ENCODE measurements at regions not wholly inside any gene's neighbourhood (a gene's known extent, or its start where the extent isn't known, plus 50 kb on each side); places are given as distances from the start of the nearest gene placed in this dataset.
A peak's percentile ranks its signal among the peaks of the same experiment; 100 is the strongest.
"Not testable (repeated sequence)": the region's sequence is repeated elsewhere in the genome, so short reads cannot be mapped to it uniquely, and the experiment has no call there.

DNA sequence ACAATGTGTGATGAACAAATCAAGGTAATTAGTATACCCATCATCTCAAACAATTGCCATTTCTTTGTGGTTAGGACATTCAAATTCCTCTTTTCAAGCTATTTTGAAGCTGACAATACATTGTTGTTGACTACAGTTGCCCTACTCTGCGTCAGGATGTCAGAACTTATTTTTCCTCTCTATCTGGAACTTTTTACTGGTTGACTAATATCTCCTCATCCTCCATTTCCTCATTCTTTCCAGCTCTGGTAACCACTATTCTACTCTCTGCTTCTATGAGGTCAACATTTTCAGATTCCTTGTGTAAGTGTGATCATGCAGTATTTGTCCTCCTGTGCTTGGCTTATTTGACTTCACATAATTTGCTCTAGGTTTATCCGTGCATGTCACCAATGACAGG lies 240.5 kb upstream of the HS3ST1 start:
- DNase-seq, result no peak

DNA sequence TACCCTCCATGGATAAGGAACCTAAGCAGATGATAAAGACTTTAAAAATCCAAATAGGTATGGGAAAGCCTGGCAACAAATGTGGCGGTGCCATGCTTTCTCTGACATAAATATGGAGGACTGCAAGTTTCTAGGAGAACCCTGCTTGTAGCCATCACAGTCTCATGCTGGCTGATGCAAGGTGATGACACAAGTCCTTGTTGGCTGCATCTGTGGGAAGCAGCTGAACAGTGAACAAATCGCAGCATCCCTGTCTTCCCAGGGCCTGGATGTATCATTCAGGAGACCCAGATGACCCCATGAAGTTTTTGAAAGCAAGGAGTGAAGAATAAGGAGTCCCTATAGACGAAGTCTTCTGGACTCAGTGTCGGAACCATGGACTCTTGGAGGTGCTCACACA lies 234.4 kb upstream of the HS3ST1 start:
- DNase-seq, result no peak

DNA sequence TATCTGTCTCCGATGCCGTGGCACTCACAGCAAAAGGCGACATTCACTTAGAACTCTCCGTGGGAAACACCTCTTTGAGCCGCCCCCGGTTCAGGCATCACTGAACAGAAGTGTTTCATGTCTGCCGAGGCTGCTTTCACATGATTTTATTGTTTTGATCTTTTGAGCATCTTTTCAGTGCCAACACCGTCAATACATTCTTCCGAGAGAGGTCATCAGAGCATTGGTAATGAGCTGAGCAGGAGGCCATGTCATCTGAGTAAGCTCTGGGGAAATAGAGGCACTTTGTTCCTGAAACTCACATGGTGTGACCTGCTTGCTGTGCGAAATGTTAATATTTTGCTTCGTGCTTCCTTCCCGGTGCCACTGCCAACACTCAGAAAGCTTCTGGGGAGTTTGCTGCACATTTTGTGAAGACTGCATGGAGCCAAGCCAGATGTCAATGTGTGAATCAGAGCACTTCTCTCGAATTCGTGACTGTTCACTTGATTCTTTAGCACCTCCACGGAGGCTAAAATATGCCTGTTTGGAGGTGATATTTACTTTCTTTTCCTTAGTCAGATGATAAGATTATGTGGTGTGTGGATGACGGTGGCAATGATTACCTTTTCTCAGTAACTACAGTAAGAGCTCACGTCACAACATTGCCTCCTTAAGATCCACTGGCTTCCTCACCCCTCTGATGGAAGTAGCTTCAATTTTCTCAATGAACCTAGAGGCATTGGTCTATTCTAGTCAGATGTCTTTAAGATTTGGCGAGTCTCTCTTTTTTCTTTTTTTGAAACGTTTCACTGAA lies 222.3 kb upstream of the HS3ST1 start:
- peak; percentile 67 for DNase-seq

DNA sequence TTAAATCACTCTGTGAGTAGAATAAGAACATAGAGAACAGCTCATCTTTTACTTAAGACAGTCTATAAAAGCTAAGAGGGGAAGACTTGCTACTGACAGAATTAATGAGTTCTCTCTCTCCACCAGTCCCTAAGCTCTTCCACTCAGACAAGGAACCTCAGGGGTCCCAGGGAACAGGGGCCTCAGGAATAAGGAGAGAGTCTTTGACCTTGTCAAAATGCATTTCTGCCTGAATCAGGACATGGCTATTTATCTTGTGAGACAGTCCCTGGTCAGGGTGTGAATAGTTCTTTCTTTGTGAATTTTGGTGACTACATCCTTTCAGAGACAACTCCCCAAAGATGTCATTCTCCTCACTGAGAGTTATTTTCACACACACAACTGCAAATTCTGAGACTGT lies 218.7 kb upstream of the HS3ST1 start:
- DNase-seq, result peak; percentile 75

DNA sequence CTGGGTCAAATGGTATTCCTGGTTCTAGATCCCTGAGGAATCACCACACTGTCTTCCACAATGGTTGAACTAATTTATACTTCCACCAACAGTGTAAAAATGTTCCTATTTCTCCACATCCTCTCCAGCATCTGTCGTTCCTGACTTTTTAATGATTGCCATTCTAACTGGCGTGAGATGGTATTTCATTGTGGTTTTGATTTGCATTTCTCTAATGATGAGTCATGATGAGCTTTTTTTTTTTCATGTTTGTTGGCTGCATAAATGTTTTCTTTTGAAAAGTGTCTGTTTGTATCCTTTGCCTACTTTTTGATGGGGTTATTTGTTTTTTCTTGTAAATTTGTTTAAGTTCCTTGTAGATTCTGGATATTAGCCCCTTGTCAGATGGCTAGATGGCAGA lies 214.4 kb upstream of the HS3ST1 start:
- not testable (repeated sequence) for DNase-seq

DNA sequence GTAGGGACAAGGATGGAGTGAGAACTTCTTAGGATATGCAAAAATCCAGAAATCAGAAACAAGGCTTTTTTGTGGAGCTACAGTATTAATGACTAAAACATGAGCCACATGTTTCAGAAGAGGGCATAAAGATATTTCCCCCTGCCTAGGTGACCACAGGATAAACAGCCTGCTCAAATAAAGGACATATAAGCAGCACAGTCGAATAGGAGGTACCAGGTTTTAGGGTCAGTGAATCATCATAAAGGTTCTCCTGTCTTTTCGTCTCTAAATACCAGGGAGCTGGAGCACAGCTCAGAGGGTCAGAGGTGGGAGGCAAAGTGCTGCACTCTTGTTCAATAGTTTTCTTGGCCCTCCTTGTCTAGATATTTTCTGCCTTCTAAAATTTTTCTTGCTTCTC lies 211.9 kb upstream of the HS3ST1 start:
- no peak for DNase-seq

DNA sequence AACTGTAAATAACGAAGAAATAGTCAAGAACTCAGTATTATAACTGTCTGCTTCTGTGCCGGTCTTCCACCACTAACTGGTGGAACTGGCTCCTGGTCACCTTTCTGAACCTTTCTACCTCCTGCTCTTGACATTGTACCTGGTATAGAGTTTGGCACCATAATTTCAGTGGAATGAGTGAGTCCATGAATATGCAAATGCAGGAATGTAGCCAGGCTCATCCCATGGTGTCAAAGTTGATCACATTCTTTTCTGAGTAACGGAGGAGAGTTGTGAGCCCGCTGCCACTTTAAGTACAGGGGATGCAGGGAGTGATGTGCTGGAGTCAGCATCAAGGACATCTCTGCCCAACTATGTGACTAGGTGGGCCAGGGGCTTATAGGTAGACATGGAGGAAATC lies 207.9 kb upstream of the HS3ST1 start:
- no peak for DNase-seq

DNA sequence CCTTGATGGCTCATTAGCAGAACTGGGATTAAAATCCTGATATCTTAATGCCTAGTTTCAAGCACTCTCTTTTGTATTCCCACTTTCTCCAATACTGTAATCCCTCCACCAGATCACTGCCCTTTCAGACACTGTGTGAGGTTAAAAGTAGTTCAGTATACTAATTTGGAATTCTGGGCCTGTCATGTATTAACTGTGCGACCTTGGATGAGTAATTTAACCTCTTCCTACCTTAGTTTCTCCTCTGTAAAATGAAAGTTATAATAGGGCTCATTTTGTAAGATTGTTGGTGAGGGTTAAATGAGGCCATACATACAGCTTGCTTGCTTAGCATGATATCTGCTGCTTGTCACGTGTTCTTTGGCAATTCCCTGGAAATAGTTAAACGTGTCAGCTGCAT lies 207.3 kb upstream of the HS3ST1 start:
- no peak for DNase-seq

DNA sequence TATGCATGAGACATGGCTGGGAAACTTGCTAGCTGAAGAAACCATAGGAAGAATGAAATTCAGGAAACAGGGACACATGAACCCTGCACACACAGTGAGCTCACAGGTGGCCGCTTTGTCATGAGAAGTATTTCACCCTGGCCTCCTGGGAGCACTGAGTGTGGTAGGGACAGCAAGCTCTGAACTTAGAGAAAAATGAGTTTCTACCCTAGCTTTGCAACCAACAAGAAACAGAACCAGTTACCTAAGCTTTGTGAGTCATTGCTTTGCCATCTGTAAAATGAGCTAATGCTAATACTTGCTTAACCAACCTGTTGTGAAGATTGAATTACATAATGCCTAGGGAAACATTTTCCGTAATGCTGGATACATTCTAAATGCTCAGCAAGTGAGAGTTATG lies 206.6 kb upstream of the HS3ST1 start:
- DNase-seq, result no peak

DNA sequence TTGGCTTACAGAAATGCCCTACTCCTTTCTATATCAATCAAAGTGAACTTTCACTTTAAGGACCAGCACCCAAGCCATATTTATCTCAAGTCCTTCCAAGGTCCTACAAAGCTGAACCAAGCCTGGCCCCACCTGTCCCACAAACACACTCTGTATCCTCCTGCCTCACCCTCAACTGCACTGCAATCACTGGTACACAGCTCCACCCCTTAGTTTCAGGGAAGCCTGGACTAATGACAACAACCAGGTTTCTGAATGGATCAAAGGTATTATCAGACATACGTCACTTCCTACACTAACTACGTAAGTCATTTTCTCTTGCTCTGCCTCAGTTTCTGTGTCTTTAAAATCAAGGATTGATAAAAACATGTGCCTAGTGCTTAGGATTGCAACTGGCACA lies 205.6 kb upstream of the HS3ST1 start:
- DNase-seq, result no peak

DNA sequence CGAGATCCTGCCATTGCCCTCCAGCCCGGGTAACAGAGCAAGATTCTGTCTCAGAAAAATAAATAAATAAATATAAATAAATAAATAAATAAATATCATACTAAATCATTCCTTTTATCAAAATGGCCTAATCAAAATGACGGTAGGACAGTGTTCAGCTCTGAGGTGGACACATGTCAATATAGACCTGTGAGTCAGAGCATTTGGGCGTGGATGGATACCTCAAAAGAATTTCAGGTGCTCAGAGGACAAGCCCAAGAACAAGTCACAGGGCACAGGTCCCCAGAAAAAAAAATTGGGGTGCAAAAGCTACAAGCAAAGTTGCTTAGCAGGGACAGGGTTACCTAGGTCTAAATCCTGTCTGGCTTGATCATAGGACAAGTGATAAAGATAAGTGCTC lies 204.7 kb upstream of the HS3ST1 start:
- DNase-seq, result no peak

DNA sequence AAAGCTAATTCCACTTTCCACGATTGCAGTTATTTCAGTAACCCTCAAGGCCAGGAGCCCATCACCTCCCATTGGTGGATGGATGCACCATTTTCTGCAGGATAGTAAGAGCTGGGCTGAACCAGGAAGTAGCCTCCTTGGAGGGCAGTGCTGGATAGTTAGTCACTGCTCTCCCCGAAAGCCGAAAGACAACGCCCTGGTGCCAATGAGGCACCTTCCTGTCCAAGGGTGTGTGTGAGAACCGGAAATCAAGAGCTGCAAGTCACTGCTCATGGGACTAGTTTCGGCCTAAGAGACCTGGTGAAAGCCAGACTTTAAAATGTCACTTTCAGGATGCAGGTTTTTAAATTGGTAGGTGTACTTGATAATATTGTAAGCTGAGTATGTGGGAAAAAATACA lies 203.8 kb upstream of the HS3ST1 start:
- no peak for DNase-seq

DNA sequence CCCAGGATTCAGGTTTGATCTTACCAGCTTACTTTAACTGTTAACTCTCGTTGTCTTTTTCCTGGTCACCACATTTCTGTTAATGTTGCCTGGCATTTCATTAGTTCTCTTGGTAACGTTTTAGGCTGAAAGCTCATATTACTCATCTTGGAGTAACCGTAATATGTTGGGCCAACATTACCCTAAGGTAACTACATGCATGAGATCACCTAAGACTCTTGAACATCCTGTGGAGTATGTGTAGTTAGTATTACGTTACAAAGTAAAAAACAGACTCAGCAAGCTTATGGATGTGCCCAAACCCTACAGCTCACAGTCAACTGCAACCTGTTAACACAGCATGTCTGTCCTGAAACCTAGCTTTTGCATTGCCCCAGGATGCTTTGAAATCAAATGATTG lies 203.3 kb upstream of the HS3ST1 start:
- no peak for DNase-seq

DNA sequence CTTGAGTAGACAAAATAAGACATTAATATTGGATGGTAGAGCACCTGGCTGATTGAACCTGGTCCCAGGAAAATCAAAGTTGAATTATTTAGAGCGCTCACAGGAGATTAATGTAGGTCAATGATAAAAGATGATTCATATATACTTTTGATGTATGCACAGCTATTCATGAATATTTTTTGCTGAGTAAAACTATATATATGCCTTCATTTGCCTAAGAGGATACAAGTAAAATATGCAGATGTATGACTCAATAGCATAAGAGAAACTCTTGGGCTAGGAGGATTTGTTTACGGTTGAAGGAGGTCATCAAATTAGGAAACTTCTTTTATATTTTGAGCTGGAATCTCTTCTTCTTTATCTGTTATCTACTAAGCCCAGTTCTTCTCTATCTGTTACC lies 202.7 kb upstream of the HS3ST1 start:
- DNase-seq, result no peak

DNA sequence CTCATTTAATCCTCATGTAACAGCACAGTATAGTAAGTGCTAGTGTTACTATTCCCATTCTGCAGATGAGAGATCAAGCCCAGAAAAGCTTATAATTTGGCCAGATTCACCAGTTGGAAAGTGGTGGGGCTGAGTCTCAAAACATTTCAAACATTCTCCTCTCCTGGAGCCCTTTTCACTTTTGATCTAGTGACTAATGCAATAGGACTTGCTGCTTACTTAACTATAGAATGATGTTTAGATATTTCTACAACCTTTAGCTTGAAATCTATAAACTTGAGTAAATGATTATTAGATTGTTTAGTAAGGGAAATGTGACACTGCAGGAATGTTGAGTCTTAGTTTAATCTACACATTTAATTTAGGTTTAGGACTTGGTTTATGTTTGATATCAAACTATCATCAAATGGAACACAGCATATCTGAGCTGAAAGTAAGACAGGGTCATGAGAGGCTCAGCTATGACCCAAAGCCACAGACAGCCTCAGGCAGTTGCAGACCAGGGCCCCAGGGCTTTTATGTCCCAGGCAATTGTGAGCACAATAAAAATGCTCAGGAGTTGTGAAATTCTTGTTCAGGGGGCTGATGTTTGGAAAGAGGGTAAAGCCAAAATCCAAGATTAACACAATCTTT lies 199.5 kb upstream of the HS3ST1 start:
- no peak for DNase-seq

DNA sequence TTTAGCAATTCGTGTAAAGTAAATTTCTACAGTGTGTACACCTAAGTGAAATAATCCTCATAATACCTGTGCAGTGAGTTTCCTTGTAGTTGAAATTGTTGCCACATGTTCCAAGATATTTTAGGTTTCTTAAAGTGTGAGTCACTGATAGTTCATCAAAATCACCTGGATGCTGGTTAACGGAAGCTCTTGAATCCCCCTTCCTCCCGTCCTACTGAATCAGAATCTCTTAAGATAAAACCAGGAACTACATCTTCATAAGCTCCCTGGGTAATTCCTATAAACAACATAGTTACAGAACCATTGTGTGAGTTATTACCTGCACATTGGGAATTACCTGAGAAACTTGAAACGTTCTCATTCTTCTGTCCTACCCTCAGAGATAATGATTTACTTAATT lies 197.4 kb upstream of the HS3ST1 start:
- DNase-seq, result no peak

DNA sequence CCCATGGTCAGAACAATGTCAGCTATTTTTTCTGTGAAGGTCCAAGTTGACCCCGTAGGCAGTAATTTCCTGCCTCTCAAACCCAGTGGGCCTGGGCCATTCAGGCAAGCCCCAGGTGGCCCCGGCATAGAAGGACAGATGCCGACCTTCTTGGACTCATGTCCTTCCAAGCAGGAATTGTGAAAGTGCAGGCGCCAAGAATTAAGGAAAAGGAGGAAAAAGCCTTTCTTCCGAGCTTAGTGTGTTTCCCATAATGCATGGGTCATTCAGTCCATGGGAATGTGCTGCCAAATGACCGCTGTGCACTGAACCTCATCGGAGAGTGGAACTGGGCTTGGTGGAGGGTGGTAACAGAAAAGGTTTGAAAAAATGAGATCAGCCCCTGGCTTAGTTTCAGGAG lies 196.5 kb upstream of the HS3ST1 start:
- no peak for DNase-seq

DNA sequence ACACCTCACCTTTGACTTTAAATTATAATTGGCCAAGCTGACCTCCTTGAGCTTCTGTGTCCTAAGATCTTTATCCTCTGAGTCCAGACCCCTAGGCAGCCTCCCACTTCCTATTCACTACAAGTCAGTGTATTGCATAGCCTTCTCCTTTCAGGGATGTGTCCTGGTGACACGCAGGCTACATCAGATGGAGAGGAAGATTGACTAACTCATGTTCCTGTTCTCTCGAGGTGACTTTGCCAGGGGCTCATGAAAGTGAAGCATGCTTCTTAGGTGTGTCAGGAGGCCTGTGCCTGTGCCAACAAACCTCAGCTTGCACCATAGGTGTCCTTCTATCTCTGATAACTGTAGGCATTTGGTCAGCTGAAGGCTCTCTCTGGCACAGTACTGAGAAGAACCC lies 195.7 kb upstream of the HS3ST1 start:
- DNase-seq, result no peak

DNA sequence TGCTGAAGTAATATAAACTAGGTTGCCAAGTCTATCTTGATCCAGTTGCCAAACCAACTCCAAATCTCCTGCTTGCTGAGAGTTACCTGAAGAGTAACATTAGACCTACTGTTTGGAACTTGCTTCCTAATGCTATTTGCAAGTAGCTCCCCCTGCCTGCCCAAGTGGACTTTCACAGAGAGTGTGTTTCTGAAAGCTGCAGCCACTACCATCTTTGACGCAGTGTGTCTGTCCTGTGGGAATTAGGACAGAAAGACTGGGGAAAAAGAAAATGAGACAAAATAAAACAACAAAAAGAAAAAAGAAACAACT lies 195.0 kb upstream of the HS3ST1 start:
- DNase-seq, result no peak

DNA sequence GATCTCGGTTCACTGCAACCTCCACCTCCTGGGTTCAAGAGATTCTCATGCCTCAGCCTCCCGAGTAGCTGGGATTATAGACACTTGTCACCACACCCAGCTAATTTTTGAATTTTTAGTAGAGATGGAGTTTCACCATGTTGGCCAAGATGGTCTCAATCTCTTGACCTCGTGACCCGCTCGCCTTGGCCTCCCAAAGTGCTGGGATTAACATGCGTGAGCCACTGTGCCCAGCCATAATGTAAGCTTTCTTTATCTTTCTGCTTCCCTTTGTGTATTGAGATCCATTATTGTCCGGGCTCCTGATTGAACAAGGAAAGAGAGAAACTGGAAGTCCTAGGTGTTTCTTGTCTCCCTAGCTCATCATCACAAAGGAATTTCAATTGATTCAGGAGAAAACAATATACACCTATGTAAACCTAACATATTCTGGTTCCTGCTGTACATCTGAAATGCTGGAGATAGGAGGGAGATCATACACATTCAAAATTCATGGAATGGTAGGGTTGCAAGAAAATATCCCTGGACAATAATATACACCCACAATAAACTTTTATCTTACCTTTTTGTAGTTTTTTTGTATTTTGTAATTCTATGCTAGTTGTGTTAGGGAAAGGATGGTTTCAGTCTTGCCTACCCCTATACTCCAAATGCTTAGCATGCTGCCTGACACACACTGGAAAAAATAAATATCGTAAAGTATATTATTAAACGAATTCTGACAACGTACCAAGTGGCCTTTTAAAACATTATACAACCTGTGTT lies 194.4 kb upstream of the HS3ST1 start:
- no peak for DNase-seq

DNA sequence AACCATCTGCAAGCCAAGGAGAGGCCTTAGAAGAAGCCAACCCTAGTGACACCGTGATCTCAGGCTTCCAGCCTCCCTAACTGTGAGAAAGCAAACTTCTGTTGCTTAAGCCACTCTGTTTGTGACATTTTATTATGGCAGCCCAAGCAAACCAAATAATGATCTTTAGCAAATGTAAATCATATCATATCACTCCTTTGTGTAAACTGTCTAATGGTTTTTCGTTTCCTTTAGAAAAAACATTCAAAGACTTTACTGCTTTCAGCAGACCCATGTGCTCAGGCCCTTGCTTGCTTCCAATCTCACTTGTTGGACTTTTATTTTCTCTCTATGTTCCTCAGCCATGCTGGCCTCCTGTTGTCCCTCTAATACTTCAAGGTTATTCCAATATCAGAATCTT lies 192.2 kb upstream of the HS3ST1 start:
- no peak for DNase-seq

DNA sequence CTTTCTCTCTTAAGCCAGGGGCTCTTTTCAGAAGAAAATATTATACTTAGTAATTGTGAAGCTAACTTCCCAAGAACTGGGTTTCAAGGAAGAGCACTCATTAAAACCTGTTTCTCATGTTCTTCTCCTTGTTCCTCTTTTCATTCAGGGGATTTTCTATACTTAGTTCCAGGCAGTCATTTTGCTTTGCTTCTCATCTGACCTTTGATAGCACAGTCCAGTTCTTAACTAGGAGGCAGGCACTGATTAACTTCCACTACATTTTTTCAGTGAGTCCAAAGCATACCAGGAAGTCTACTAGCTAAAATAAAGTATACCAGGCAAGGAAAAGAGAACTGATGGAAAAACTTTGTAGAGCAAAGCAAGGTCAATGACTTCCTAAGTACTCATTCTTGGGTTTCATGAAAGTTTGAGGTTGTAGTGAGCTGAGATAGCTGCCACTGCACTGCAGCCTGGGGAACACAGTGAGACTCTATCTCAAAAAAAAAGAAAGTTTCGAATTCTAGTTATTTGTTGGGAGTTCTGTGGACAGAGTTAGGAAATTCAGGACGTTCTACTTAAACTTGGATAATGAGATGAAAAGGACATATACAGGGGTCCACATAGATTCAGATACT lies 190.1 kb upstream of the HS3ST1 start:
- DNase-seq, result no peak

DNA sequence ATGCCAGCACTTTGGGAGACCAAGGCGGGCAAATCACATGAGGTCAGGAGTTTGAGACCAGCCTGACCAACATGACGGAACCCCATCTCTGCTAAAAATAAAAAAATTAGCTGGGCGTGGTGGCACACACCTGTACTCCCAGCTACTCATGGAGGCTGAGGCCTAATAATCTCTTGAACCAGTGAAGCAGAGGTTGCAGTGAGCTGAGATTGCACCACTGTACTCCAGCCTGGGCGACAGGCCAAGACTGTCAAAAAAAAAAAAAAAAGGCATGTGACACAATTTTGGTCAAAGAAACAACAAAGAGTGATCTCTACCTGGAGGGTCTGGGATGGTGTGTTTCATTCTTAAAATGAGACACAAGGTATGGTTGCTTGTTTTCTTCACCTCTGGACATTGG lies 188.2 kb upstream of the HS3ST1 start:
- DNase-seq, result no peak

DNA sequence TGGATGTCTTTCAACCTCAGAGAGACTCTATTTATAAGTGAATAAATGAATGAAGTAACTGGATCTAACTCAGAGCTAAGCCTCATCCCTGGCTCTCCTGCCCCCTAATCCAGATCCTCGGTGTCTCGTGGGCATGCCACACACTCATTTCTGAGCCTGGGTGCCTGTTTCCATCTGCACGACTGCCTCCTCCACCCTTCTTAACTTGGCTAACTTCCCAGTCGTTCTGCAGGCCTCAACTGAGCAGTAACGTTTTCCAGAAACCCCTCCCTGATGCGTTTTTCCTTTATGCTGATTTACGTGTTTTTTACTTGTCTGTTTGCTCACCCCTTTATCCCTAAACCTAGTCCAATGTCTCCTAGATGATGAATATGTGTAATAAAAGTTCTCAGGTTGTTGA lies 186.9 kb upstream of the HS3ST1 start:
- no peak for DNase-seq

All from eye (tissue), 1 donor.